ENCODE measurements at regions not wholly inside any gene's neighbourhood (a gene's known extent, or its start where the extent isn't known, plus 50 kb on each side); places are given as distances from the start of the nearest gene placed in this dataset.

DNA sequence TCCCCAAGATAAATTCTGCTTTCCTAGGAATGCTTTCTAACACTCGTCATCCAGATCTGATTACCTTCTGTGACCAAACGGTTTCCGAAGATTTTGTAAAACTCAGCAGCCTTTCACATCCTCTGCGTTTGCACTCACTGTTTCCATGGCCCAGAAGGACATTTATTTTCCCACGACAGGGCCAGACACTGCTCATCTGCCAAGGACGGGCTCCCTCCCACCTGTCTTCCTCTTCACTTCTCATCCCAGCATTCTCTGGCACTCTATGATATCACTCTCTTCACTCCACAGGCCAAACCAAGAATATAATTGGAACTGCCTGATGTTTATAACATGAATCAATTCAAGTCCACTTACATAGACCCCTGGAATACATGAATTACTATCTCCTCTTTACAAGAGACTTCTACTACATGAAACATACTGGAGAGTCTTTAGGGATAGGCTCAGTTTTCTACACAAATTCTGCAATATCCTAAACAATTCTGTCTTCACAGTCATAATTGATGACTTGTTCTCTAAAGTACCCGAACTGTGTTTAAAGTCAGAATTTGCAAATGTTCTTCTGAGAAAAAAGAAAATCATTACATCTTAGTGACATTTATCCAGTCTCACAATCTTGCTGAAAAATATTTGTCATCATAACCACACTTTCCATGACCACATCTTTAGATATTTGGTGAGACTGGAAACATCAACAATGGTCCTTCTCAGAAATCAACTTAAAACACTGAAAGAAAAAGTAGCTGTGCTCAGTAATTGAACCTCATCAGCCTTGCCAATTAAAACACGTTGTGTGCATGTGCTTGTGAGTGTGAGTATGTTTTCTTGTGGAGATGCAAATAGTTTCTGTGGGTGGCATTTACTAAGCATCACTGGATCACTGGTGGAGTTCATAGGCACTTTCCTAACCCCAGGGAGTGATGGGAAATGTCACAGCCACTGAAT is 79.5 kb upstream of the PRSS58 start:
- Histone ChIP-seq H3K4me1 (ENCODE audit: control insufficient read depth, extremely low read depth, insufficient read depth, low read length) (no peaks in the 10 kb centered on the region), H3K79me2 (ENCODE audit: control insufficient read depth, insufficient read depth, low read length) (no peaks in the 10 kb centered on the region), H3K4me3 (replicated peaks in 1 of 4; ENCODE audit: control extremely low read depth in 1 of 4, insufficient read depth in 1 of 4, low read depth in 3 of 4, low read length in 4 of 4) (no peak overlapping the region), H3K27ac (ENCODE audit: insufficient read depth, low read length) (no peak overlapping the region), H2AFZ (ENCODE audit: low read length) (no peak overlapping the region), H3K36me3 (ENCODE audit: control insufficient read depth, insufficient read depth, low read length) (no peaks in the 10 kb centered on the region), H3K4me2 (ENCODE audit: extremely low read depth, insufficient read depth, low read length) (no peak overlapping the region), H3K27me3 (ENCODE audit: control insufficient read depth, insufficient read depth, low read length) (no peaks in the 10 kb centered on the region), H4K20me1 (ENCODE audit: control insufficient read depth, extremely low read depth, insufficient read depth, low read length) (no peaks in the 10 kb centered on the region), H3K9me3 (ENCODE audit: control insufficient read depth, insufficient read depth, low read depth, low read length) (no peaks in the 10 kb centered on the region), H3K9ac (ENCODE audit: insufficient read depth, low read length) (no peak overlapping the region)
- TF ChIP-seq, protein P1, sequence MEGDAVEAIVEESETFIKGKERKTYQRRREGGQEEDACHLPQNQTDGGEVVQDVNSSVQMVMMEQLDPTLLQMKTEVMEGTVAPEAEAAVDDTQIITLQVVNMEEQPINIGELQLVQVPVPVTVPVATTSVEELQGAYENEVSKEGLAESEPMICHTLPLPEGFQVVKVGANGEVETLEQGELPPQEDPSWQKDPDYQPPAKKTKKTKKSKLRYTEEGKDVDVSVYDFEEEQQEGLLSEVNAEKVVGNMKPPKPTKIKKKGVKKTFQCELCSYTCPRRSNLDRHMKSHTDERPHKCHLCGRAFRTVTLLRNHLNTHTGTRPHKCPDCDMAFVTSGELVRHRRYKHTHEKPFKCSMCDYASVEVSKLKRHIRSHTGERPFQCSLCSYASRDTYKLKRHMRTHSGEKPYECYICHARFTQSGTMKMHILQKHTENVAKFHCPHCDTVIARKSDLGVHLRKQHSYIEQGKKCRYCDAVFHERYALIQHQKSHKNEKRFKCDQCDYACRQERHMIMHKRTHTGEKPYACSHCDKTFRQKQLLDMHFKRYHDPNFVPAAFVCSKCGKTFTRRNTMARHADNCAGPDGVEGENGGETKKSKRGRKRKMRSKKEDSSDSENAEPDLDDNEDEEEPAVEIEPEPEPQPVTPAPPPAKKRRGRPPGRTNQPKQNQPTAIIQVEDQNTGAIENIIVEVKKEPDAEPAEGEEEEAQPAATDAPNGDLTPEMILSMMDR (conservative IDR thresholded peaks at IDR 0.05 in 1 of 2, IDR thresholded peaks at IDR 0.05 in 1 of 2; ENCODE audit: low read depth in 1 of 2, low read length in 2 of 2), result no peak
- TF ChIP-seq EZH2 (IDR thresholded peaks at IDR 0.05; ENCODE audit: low read length, missing control alignments), result no peak
- no peak for DNase-seq (ENCODE audit: low read depth in 2 of 2)

DNA sequence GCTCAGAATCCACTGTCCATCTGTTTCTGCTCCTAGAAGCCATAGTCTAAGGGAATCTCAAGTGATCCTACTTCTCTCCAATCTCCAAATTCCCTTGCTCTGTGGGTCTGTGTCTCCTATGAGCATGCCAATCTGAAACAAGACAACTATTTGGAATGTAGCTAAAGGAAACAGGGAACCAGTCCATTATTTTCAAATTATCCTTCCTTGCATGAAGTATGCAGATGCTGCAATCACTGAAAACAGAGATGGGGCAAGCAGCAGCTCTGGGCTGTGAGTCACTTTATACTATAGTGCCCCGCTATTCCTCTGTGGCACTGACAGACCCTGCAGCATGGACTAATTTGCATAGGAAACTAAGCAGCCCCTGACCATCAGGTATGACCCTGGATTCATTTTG is 76.9 kb upstream of the PRSS58 start:
- Histone ChIP-seq H3K9me3 (ENCODE audit: control insufficient read depth, insufficient read depth, low read depth, low read length) (no peaks in the 10 kb centered on the region), H3K79me2 (ENCODE audit: control insufficient read depth, insufficient read depth, low read length) (no peaks in the 10 kb centered on the region), H4K20me1 (ENCODE audit: control insufficient read depth, extremely low read depth, insufficient read depth, low read length) (no peaks in the 10 kb centered on the region), H3K4me2 (ENCODE audit: extremely low read depth, insufficient read depth, low read length) (no peak overlapping the region), H2AFZ (ENCODE audit: low read length) (no peak overlapping the region), H3K27me3 (ENCODE audit: control insufficient read depth, insufficient read depth, low read length) (no peaks in the 10 kb centered on the region), H3K4me1 (ENCODE audit: control insufficient read depth, extremely low read depth, insufficient read depth, low read length) (no peaks in the 10 kb centered on the region), H3K27ac (ENCODE audit: insufficient read depth, low read length) (no peak overlapping the region), H3K9ac (ENCODE audit: insufficient read depth, low read length) (no peak overlapping the region), H3K4me3 (replicated peaks in 1 of 4; ENCODE audit: control extremely low read depth in 1 of 4, insufficient read depth in 1 of 4, low read depth in 3 of 4, low read length in 4 of 4) (no peak overlapping the region), H3K36me3 (ENCODE audit: control insufficient read depth, insufficient read depth, low read length) (no peaks in the 10 kb centered on the region)
- DNase-seq (ENCODE audit: low read depth in 2 of 2), result no peak
- TF ChIP-seq, protein P1 (conservative IDR thresholded peaks at IDR 0.05 in 1 of 2, IDR thresholded peaks at IDR 0.05 in 1 of 2; ENCODE audit: low read depth in 1 of 2, low read length in 2 of 2), result no peak
- no peak for TF ChIP-seq EZH2 (IDR thresholded peaks at IDR 0.05; ENCODE audit: low read length, missing control alignments)

DNA sequence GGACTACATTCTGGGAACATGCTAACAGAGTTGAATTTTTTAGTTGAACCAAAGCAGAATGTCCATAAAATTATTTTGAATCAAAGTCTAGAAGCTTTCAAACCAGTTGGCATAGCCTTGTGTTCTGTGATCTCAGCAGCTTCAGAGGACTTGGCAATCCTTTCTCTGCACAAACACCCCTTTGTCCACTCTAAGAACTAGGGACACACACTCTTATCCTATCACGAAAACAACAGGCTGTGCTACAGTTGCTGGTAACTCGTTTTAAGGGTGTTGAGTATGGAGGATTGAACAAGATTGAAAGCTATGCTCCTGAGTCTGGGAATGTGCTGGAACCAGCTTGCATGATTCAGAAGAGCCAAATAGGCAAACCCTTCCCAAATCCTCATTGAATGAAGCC is 76.4 kb upstream of the PRSS58 start:
- no peaks in the 10 kb centered on the region for H3K36me3 ChIP-seq (ENCODE audit: control insufficient read depth, insufficient read depth, low read length)
- H3K4me2 ChIP-seq (ENCODE audit: extremely low read depth, insufficient read depth, low read length), result no peak overlapping the region
- no peaks in the 10 kb centered on the region for H3K79me2 ChIP-seq (ENCODE audit: control insufficient read depth, insufficient read depth, low read length)
- no peaks in the 10 kb centered on the region for H3K27me3 ChIP-seq (ENCODE audit: control insufficient read depth, insufficient read depth, low read length)
- DNase-seq (ENCODE audit: low read depth in 2 of 2), result no peak
- H2AFZ ChIP-seq (ENCODE audit: low read length), result no peak overlapping the region
- H3K4me3 ChIP-seq (replicated peaks in 1 of 4; ENCODE audit: control extremely low read depth in 1 of 4, insufficient read depth in 1 of 4, low read depth in 3 of 4, low read length in 4 of 4), result no peak overlapping the region
- no peak overlapping the region for H3K9ac ChIP-seq (ENCODE audit: insufficient read depth, low read length)
- H4K20me1 ChIP-seq (ENCODE audit: control insufficient read depth, extremely low read depth, insufficient read depth, low read length), result no peaks in the 10 kb centered on the region
- no peak overlapping the region for H3K27ac ChIP-seq (ENCODE audit: insufficient read depth, low read length)
- H3K9me3 ChIP-seq (ENCODE audit: control insufficient read depth, insufficient read depth, low read depth, low read length), result no peaks in the 10 kb centered on the region
- TF ChIP-seq EZH2 (IDR thresholded peaks at IDR 0.05; ENCODE audit: low read length, missing control alignments), result no peak
- TF ChIP-seq, protein P1 (conservative IDR thresholded peaks at IDR 0.05 in 1 of 2, IDR thresholded peaks at IDR 0.05 in 1 of 2; ENCODE audit: low read depth in 1 of 2, low read length in 2 of 2), result no peak
- no peaks in the 10 kb centered on the region for H3K4me1 ChIP-seq (ENCODE audit: control insufficient read depth, extremely low read depth, insufficient read depth, low read length)
